Kidney epithelial cell (primary cell): ENCODE measurements at regions not wholly inside any gene's neighbourhood (a gene's known extent, or its start where the extent isn't known, plus 50 kb on each side); places are given as distances from the start of the nearest gene placed in this dataset.
A peak's percentile ranks its signal among the peaks of the same experiment; 100 is the strongest.

Experiments used
- DNase-seq: peaks from one replicate; pipeline ENCODE4 v3.0.0-alpha.2; 2010; ENCODE audit warnings: low read depth
- H3K27me3 ChIP-seq: 2 replicates; pipeline ENCODE4 v1.6.0; 2011; ENCODE audit warnings: low read length; ENCODE audit not compliant: control insufficient read depth, insufficient read depth
- H3K36me3 ChIP-seq: 2 replicates; pipeline ENCODE4 v1.5.1; 2011; ENCODE audit warnings: low read length; ENCODE audit not compliant: control insufficient read depth, insufficient read depth
- H3K4me3 ChIP-seq: 2 replicates; pipeline ENCODE4 v1.5.1; 2011; ENCODE audit warnings: low read depth, mild to moderate bottlenecking, control low read depth, low read length
- CTCF ChIP-seq: IDR thresholded peaks from 2 replicates; pipeline ENCODE4 v1.5.1; 2011; ENCODE audit warnings: mild to moderate bottlenecking, moderate library complexity, low read length, control low read depth, inconsistent platforms; ENCODE audit not compliant: insufficient read depth, poor library complexity, severe bottlenecking

DNA sequence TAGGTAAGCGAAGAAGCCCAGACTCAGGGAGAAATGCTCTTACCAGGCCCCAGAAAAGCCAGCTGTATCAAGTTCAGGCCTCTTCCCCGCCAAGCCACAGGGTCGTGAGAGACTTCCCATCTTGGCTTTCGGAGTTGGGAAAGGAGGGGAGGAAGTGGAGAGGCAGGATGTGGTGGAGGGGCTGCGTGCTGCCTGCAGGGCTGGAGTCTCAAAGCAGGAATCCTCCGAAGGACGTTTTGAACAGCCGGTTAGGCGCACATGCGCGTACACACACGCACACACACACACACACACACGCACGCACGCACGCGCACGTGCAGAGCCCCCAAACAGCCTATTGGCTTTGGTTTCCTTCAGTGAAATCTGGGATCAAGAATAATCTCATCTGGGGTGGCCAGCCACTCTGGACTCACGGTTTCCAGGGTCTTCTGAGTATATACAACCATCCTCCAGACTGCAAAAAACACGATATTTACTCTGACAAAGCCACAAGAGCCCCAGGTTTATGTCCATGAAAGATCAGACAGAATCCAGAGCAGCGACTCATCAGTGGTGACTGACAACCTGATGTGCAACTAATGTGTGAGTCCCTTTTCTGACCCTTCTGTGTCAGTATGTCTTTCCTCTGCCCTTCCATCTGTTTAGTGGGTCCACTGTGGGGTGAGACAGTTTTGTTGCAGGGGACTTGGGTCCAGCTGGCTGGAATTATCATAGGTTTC is 115.0 kb upstream of the ZNF438 start:
- no peak for TF ChIP-seq CTCF
- DNase-seq = peak; percentile 83
- Histone ChIP-seq H3K4me3 (no peak overlapping the region), H3K27me3 (no peaks in the 10 kb centered on the region), H3K36me3 (no peaks in the 10 kb centered on the region)

- H3K27me3 ChIP-seq = no peaks in the 10 kb centered on the region
- H3K36me3 ChIP-seq = no peaks in the 10 kb centered on the region
- no peak for TF ChIP-seq CTCF
- no peak overlapping the region for H3K4me3 ChIP-seq
- DNase-seq = no peak
Observed at GRCh38 chr10:31147210-31147608, 115.5 kb upstream of the ZNF438 start.

DNA sequence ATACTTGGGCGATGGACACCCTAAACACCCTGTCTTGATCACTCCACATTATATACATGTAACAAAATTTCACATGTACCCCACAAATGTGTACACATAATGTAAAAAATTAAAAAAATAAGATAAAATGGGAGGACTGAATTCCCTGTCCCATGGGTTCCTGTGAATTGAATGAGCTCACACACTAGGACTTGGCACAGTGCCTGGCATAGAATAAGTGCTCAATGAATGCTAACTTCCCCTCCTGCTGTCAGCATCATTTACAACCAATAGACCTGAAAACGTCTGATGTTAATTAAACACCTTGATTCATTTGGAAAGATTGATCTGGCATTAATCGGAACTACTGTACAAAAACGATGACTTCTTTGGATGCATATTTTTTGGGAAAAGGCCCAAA is 117.3 kb upstream of the ZNF438 start:
- TF ChIP-seq CTCF = no peak
- Histone ChIP-seq H3K27me3 (no peaks in the 10 kb centered on the region), H3K4me3 (no peak overlapping the region), H3K36me3 (no peaks in the 10 kb centered on the region)
- DNase-seq = no peak

- DNase-seq = no peak
- TF ChIP-seq CTCF = no peak
- Histone ChIP-seq H3K27me3 (no peaks in the 10 kb centered on the region), H3K36me3 (no peaks in the 10 kb centered on the region), H3K4me3 (no peak overlapping the region)
Observed at GRCh38 chr10:31149835-31150512, 118.3 kb upstream of the ZNF438 start.

DNA sequence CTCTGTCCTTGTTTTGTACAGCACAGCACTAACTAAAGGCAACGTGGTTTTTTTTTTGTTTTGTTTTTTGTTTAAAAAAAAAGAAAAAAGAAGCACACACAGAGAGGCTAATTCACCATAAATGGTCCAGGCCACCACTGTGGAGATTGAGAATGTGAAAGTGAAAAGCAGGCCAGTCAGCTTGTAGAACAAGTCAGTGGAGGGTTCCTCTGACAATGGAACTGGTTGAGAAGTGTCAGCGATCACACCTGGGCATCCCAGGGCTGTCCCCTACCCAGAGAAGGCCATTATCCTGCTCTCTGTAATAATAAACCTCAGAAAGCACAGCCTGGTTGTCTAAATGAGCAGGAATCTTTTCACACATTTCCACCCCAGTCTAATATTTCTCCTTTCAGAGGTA is 119.6 kb upstream of the ZNF438 start:
- Histone ChIP-seq H3K36me3 (no peaks in the 10 kb centered on the region), H3K27me3 (no peaks in the 10 kb centered on the region), H3K4me3 (no peak overlapping the region)
- no peak for TF ChIP-seq CTCF
- DNase-seq = no peak
